ENCODE measurements at regions not wholly inside any gene's neighbourhood (a gene's known extent, or its start where the extent isn't known, plus 50 kb on each side); places are given as distances from the start of the nearest gene placed in this dataset.

GRCh38 chr15:88749699-88750098 lies 53.5 kb upstream of the ACAN start:
- H3K4me1 Mint-ChIP-seq, result no peaks in the 10 kb centered on the region
- H3K27me3 Mint-ChIP-seq, result peaks cover 38% of the 10 kb centered on the region

DNA sequence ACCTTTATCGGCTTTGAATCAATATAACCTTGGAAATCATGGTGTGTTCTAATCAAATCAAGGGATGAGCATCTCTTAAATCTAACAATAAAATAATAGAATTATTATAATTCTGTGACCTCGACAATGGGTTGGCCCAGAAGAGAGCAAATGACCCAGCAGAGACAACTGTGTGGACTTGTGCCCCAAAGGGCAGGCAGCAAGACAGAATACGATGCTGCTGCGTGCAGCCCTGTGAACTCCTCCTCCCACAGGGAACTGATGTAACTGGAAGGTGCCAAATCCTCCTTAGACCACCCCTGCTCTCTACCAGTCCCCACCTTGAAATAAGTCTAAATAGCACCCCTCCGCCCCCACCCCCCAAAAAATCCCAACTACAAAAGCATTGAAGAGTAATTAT lies 50.7 kb upstream of the ACAN start:
- no peak overlapping the region for H3K27ac Mint-ChIP-seq
- CTCF ChIA-PET, result no interaction called here
- no peak for DNase-seq
- H3K27me3 Mint-ChIP-seq, result peaks cover 34% of the 10 kb centered on the region
- no peaks in the 10 kb centered on the region for H3K9me3 Mint-ChIP-seq
- no peak overlapping the region for H3K4me3 Mint-ChIP-seq
- no peaks in the 10 kb centered on the region for H3K4me1 Mint-ChIP-seq
- no peaks in the 10 kb centered on the region for H3K36me3 Mint-ChIP-seq

More at GRCh38 chr15:88749699-88750098, 53.5 kb upstream of the ACAN start:
- no peak overlapping the region for H3K4me3 Mint-ChIP-seq
- CTCF ChIA-PET, result no interaction called here
- no peaks in the 10 kb centered on the region for H3K36me3 Mint-ChIP-seq
- no peaks in the 10 kb centered on the region for H3K9me3 Mint-ChIP-seq
- DNase-seq, result no peak
- H3K27ac Mint-ChIP-seq, result no peak overlapping the region

DNA sequence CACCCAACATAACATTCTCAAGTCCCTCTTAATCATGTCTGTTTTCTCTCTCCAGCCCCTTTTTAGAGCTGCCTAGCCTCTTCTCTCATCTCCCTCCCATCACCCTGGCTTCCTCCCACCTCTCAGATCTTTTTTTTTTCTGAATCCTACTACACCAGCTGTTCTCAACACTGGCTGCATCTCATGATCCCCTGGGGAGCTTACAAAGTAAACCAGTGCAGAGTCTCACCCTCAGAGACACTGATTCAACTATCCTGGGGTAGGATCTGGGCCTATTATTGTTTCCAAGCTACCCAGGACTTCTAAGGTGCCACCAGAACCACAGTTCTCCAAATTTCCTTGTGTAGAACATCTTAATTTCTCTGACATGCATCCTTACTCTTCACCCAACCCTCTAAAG lies 50.3 kb upstream of the ACAN start:
- H3K27me3 Mint-ChIP-seq, result peaks cover 34% of the 10 kb centered on the region
- H3K4me1 Mint-ChIP-seq, result no peaks in the 10 kb centered on the region
- H3K27ac Mint-ChIP-seq, result no peak overlapping the region
- CTCF ChIA-PET, result no interaction called here
- no peak overlapping the region for H3K4me3 Mint-ChIP-seq
- no peaks in the 10 kb centered on the region for H3K36me3 Mint-ChIP-seq
- H3K9me3 Mint-ChIP-seq, result no peaks in the 10 kb centered on the region
- no peak for DNase-seq

Data from activated naive CD4-positive, alpha-beta T cell treated with anti-CD3 and anti-CD28 coated beads, Interleukin-2, amount 10 ng/mL, durations not matched to agents 7 days and 5 days (primary cell).